GM12878 (cell line): ENCODE measurements at regions not wholly inside any gene's neighbourhood (a gene's known extent, or its start where the extent isn't known, plus 50 kb on each side); places are given as distances from the start of the nearest gene placed in this dataset.

Experiments used
- MYC ChIP-seq: IDR thresholded peaks from 2 replicates; pipeline ENCODE4 v1.6.1; 2011; ENCODE audit warnings: mild to moderate bottlenecking, low read length, moderate library complexity, inconsistent platforms; ENCODE audit not compliant: insufficient read depth, insufficient replicate concordance, insufficient read length, severe bottlenecking
- RFX5 ChIP-seq: IDR thresholded peaks from 2 replicates; pipeline ENCODE4 v1.6.1; 2011; ENCODE audit warnings: low read depth, low read length, improper control_type of control experiment
- TF ChIP-seq, protein P1 (sequence below): IDR thresholded peaks from 2 replicates; pipeline ENCODE4 v1.6.1; 2011; ENCODE audit warnings: borderline replicate concordance, low read depth, mild to moderate bottlenecking, moderate library complexity, mixed read lengths, low read length; ENCODE audit not compliant: insufficient read depth; ENCODE audit errors: extremely low read length
- TF ChIP-seq, protein P2 (sequence below), 3 experiments: IDR thresholded peaks in 2 of 3; conservative IDR thresholded peaks in 1 of 3; 2 replicates each; pipeline ENCODE4 v1.5.1; 2011; ENCODE audit warnings: low read depth in 3 of 3, low read length in 3 of 3, mild to moderate bottlenecking in 3 of 3, control low read depth in 2 of 3, moderate library complexity in 2 of 3, inconsistent platforms in 1 of 3, mixed read lengths in 1 of 3; ENCODE audit not compliant: control insufficient read depth in 2 of 3, insufficient read depth in 1 of 3; ENCODE audit errors: extremely low read depth in 1 of 3

DNA sequence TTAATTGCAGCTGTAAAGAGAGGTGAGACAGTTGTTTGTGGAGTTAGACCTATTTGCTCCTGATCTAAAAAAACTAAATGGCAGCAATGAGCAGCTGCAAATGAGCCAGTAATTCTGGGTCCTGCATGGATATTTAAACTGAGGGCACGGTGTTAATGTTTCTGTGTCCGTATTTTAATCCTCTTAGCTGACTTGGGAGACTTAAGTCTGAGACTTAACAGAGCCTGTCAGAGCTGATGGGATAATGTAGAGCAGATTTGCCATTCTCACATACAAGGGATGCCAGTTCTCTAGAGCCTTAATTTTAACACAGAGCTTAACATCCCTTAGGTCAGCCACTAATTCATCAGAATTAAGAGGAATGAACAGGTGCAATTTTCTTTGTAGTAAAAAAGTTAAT lies 178.6 kb upstream of the PDE3A start:
- TF ChIP-seq, protein P1, sequence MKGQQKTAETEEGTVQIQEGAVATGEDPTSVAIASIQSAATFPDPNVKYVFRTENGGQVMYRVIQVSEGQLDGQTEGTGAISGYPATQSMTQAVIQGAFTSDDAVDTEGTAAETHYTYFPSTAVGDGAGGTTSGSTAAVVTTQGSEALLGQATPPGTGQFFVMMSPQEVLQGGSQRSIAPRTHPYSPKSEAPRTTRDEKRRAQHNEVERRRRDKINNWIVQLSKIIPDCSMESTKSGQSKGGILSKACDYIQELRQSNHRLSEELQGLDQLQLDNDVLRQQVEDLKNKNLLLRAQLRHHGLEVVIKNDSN = no peak
- TF ChIP-seq MYC = no peak
- TF ChIP-seq, protein P2, sequence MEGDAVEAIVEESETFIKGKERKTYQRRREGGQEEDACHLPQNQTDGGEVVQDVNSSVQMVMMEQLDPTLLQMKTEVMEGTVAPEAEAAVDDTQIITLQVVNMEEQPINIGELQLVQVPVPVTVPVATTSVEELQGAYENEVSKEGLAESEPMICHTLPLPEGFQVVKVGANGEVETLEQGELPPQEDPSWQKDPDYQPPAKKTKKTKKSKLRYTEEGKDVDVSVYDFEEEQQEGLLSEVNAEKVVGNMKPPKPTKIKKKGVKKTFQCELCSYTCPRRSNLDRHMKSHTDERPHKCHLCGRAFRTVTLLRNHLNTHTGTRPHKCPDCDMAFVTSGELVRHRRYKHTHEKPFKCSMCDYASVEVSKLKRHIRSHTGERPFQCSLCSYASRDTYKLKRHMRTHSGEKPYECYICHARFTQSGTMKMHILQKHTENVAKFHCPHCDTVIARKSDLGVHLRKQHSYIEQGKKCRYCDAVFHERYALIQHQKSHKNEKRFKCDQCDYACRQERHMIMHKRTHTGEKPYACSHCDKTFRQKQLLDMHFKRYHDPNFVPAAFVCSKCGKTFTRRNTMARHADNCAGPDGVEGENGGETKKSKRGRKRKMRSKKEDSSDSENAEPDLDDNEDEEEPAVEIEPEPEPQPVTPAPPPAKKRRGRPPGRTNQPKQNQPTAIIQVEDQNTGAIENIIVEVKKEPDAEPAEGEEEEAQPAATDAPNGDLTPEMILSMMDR (IDR thresholded peaks at IDR 0.05 in 2 of 3, conservative IDR thresholded peaks at IDR 0.05 in 1 of 3; ENCODE audit: control insufficient read depth in 2 of 3, extremely low read depth in 1 of 3, insufficient read depth in 1 of 3, low read depth in 3 of 3, low read length in 3 of 3) = no peak
- TF ChIP-seq RFX5 = no peak
